Gastrocnemius medialis (tissue), 4 donors: ENCODE measurements at regions not wholly inside any gene's neighbourhood (a gene's known extent, or its start where the extent isn't known, plus 50 kb on each side); places are given as distances from the start of the nearest gene placed in this dataset.

Experiments used
- POLR2A ChIP-seq, 2 donors: fragments of 450-650 bp; IDR thresholded peaks; one replicate each; pipeline ENCODE4 v1.6.1; 2017; ENCODE audit warnings: antibody characterized with exemption in 2 of 2, mild to moderate bottlenecking in 2 of 2, moderate library complexity in 2 of 2
- TF ChIP-seq, protein P1 (sequence below), 5 experiments: fragments of 450-650 bp in 3 of 5; fragments of 200-600 bp in 2 of 5; sonication (generic) in 2 of 5; IDR thresholded peaks in 4 of 5; conservative IDR thresholded peaks in 1 of 5; 1 replicate in 4 of 5; 2 replicates in 1 of 5; pipeline ENCODE4 v1.5.1; 2016 to 2019; ENCODE audit warnings: antibody characterized with exemption in 5 of 5, mild to moderate bottlenecking in 3 of 5, moderate library complexity in 3 of 5

DNA sequence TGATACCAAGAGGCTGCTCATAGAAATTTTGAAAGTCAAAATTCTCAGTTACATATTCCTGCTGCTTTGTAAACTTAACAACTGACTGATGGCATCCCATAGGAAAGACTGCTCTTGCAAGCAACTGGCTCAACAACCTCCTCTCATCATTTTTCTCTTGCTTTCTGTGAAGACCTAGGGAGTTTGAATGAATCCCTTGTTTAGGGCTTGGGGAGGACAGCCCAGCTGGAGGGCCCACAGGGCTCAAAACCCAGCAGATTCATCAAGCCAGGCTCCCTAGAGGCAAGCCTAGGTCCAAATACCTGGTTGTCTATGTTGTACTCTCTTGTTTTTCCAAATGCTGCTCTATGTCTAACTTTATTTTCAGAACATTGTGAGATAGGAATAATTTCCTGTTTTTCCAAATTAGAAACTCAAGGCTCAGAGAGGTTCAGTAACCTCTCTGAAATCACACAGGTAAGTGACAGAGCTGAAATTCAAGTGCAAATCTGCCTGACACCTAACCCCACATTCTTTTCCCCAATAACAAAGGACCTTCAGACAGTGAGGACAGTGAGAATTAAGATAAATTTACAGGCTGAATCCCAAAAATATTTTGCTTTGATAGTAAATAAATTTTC, 558.9 kb upstream of the KLF4 start:
- TF ChIP-seq, protein P1, sequence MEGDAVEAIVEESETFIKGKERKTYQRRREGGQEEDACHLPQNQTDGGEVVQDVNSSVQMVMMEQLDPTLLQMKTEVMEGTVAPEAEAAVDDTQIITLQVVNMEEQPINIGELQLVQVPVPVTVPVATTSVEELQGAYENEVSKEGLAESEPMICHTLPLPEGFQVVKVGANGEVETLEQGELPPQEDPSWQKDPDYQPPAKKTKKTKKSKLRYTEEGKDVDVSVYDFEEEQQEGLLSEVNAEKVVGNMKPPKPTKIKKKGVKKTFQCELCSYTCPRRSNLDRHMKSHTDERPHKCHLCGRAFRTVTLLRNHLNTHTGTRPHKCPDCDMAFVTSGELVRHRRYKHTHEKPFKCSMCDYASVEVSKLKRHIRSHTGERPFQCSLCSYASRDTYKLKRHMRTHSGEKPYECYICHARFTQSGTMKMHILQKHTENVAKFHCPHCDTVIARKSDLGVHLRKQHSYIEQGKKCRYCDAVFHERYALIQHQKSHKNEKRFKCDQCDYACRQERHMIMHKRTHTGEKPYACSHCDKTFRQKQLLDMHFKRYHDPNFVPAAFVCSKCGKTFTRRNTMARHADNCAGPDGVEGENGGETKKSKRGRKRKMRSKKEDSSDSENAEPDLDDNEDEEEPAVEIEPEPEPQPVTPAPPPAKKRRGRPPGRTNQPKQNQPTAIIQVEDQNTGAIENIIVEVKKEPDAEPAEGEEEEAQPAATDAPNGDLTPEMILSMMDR (IDR thresholded peaks at IDR 0.05 in 4 of 5, conservative IDR thresholded peaks at IDR 0.05 in 1 of 5) = no peak
- TF ChIP-seq POLR2A (IDR thresholded peaks at IDR 0.05) = no peak
